ENCODE measurements at regions not wholly inside any gene's neighbourhood (a gene's known extent, or its start where the extent isn't known, plus 50 kb on each side); places are given as distances from the start of the nearest gene placed in this dataset.

DNA sequence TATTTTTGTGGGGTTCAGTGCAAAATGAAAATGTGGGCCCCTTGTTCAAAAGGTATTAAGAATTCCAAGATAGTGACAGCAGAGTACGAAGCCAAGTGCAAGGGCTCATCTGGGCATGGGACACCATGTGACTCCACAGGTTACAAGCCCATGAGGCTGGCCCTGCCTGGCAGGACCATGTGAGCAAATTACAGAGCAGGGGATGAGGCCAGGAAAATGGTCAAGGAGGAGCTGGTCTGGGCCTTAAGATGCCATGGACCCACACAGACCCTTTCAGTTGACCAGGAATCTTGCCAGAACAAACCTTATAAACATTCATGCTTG, 86.9 kb downstream of the SNX5 start:
- no peaks in the 10 kb centered on the region for H3K9me3 Mint-ChIP-seq
- no peaks in the 10 kb centered on the region for H3K27me3 Mint-ChIP-seq (ENCODE audit: low read depth)
- peaks cover 37% of the 10 kb centered on the region for H3K4me1 Mint-ChIP-seq
- no peak overlapping the region for H3K27ac Mint-ChIP-seq
- TF ChIP-seq, protein P1, sequence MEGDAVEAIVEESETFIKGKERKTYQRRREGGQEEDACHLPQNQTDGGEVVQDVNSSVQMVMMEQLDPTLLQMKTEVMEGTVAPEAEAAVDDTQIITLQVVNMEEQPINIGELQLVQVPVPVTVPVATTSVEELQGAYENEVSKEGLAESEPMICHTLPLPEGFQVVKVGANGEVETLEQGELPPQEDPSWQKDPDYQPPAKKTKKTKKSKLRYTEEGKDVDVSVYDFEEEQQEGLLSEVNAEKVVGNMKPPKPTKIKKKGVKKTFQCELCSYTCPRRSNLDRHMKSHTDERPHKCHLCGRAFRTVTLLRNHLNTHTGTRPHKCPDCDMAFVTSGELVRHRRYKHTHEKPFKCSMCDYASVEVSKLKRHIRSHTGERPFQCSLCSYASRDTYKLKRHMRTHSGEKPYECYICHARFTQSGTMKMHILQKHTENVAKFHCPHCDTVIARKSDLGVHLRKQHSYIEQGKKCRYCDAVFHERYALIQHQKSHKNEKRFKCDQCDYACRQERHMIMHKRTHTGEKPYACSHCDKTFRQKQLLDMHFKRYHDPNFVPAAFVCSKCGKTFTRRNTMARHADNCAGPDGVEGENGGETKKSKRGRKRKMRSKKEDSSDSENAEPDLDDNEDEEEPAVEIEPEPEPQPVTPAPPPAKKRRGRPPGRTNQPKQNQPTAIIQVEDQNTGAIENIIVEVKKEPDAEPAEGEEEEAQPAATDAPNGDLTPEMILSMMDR (IDR thresholded peaks at IDR 0.05; ENCODE audit: unreplicated experiment): no peak
- no peak for DNase-seq (ENCODE audit: low spot score in 2 of 2, unreplicated experiment in 2 of 2)
- no peaks in the 10 kb centered on the region for H3K36me3 Mint-ChIP-seq
- H3K4me3 Mint-ChIP-seq: no peak overlapping the region

- Mint-ChIP-seq H3K27ac (no peak overlapping the region), H3K4me1 (peaks cover 42% of the 10 kb centered on the region), H3K9me3 (no peaks in the 10 kb centered on the region), H3K27me3 (ENCODE audit: low read depth) (no peaks in the 10 kb centered on the region), H3K4me3 (no peak overlapping the region), H3K36me3 (no peaks in the 10 kb centered on the region)
- TF ChIP-seq, protein P1 (IDR thresholded peaks at IDR 0.05; ENCODE audit: unreplicated experiment): no peak
- no peak for DNase-seq (ENCODE audit: low spot score in 2 of 2, unreplicated experiment in 2 of 2)
Observed at GRCh38 chr20:17878912-17879602, 89.5 kb downstream of the SNX5 start.

DNA sequence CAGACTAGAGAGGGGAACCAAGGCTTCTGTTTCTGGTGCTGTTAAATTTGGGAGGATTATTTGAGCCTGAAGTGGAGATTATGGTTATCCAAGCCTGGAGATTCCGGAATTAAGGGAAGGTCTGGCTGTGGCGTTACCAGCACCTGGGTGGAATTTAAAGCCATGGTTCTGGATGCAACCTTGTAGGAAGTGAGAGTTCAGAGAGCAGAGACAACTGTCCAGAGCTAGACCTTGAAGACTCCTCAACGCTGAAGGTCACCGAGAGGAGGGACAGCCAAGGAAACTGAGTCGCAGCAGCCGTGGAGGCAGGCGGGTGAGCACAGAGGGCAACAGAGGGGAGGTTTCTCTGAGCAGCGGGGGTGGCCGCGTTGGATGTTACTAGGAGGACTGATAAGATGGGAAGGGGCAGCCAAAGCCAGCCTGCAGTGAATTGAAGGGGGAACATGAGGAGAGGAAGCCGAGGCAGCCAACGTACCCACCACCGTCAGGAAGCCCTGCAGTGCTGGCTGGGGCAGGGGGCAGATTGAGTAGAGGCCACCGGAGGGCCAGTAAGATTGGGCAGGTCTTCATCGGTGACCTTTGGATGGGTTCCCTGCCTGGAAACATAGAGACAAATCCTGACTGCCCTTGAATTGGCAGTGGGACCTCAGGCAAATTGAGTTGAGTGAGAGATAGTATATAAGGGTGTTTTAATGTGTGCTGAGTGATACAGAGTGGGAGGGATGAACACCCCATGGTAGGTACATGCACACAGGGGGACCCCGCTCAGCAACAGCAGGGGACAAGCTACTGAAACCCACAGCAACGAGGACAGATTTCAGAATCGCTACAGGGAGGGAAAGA, 90.3 kb downstream of the SNX5 start:
- H3K27me3 Mint-ChIP-seq (ENCODE audit: low read depth): no peaks in the 10 kb centered on the region
- no peak for DNase-seq (ENCODE audit: low spot score in 2 of 2, unreplicated experiment in 2 of 2)
- H3K36me3 Mint-ChIP-seq: no peaks in the 10 kb centered on the region
- H3K4me3 Mint-ChIP-seq: no peak overlapping the region
- no peaks in the 10 kb centered on the region for H3K9me3 Mint-ChIP-seq
- H3K27ac Mint-ChIP-seq: no peak overlapping the region
- H3K4me1 Mint-ChIP-seq: peaks cover 42% of the 10 kb centered on the region
- TF ChIP-seq, protein P1 (IDR thresholded peaks at IDR 0.05; ENCODE audit: unreplicated experiment): no peak

- H3K4me1 Mint-ChIP-seq: peaks cover 40% of the 10 kb centered on the region
- no peaks in the 10 kb centered on the region for H3K27me3 Mint-ChIP-seq (ENCODE audit: low read depth)
Observed at GRCh38 chr20:17875981-17876385, 92.6 kb downstream of the SNX5 start.

GRCh38 chr20:17875106-17875980, 93.3 kb downstream of the SNX5 start:
- H3K27ac Mint-ChIP-seq: peak overlapping the region; percentile 92
- H3K27me3 Mint-ChIP-seq (ENCODE audit: low read depth): peaks cover 1% of the 10 kb centered on the region
- H3K4me1 Mint-ChIP-seq: peaks cover 40% of the 10 kb centered on the region
- no peaks in the 10 kb centered on the region for H3K9me3 Mint-ChIP-seq
- DNase-seq (ENCODE audit: low spot score in 2 of 2, unreplicated experiment in 2 of 2): no peak
- H3K4me3 Mint-ChIP-seq: peak overlapping the region; percentile 42
- H3K36me3 Mint-ChIP-seq: no peaks in the 10 kb centered on the region
- TF ChIP-seq, protein P1 (IDR thresholded peaks at IDR 0.05; ENCODE audit: unreplicated experiment): no peak

More at GRCh38 chr20:17875981-17876385, 92.6 kb downstream of the SNX5 start:
- no peak for DNase-seq (ENCODE audit: low spot score in 2 of 2, unreplicated experiment in 2 of 2)
- no peaks in the 10 kb centered on the region for H3K9me3 Mint-ChIP-seq
- TF ChIP-seq, protein P1 (IDR thresholded peaks at IDR 0.05; ENCODE audit: unreplicated experiment): no peak
- H3K36me3 Mint-ChIP-seq: no peaks in the 10 kb centered on the region
- peak overlapping the region; percentile 42 for H3K4me3 Mint-ChIP-seq
- H3K27ac Mint-ChIP-seq: peak overlapping the region; percentile 92

All from mesothelial cell of epicardium (in vitro differentiated cells).